Activated CD8-positive, alpha-beta memory T cell treated with anti-CD3 and anti-CD28 coated beads, Interleukin-2, amount 10 ng/mL, durations not matched to agents 7 days and 5 days (primary cell): ENCODE measurements at regions not wholly inside any gene's neighbourhood (a gene's known extent, or its start where the extent isn't known, plus 50 kb on each side); places are given as distances from the start of the nearest gene placed in this dataset.
A peak's percentile ranks its signal among the peaks of the same experiment; 100 is the strongest.

Experiments
- ATAC-seq: fragments of 150-1000 bp; cut with Tn5 transposase; one replicate; pipeline ENCODE4 v1.10.0; 2021; ENCODE audit warnings: moderate library complexity
- CTCF ChIA-PET: fragments of 350-600 bp; sonication (Branson Sonifier 250); formaldehyde crosslinking; loops from one replicate; lab custom pipeline; 2021; ENCODE audit warnings: antibody characterized with exemption; lab: Charles Lee
- DNase-seq: peaks from one replicate; pipeline ENCODE4 v3.0.0-alpha.2; 2020
- H3K27ac Mint-ChIP-seq: one replicate; pipeline ENCODE4 v1.8.0; 2021; ENCODE audit warnings: mild to moderate bottlenecking, mixed read lengths
- H3K27me3 Mint-ChIP-seq: one replicate; pipeline ENCODE4 v1.8.0; 2021; ENCODE audit warnings: mixed read lengths
- H3K36me3 Mint-ChIP-seq: one replicate; pipeline ENCODE4 v1.8.0; 2021; ENCODE audit warnings: mild to moderate bottlenecking, mixed read lengths
- H3K4me1 Mint-ChIP-seq: one replicate; pipeline ENCODE4 v1.8.0; 2021; ENCODE audit warnings: mixed read lengths
- H3K4me3 Mint-ChIP-seq: one replicate; pipeline ENCODE4 v1.8.0; 2021; ENCODE audit warnings: mild to moderate bottlenecking, moderate library complexity, mixed read lengths
- H3K9me3 Mint-ChIP-seq: one replicate; pipeline ENCODE4 v1.8.0; 2022; ENCODE audit warnings: low read depth, mixed read lengths

- no peaks in the 10 kb centered on the region for H3K27me3 Mint-ChIP-seq
- CTCF ChIA-PET = interaction anchor here (1.1 to 4.1 kb wide), 7 partner anchors 11 to 259 kb away, joined by 3 to 28 read pairs (median 9); partner anchors contain the start of gene IER5L
- H3K4me1 Mint-ChIP-seq = peaks cover 53% of the 10 kb centered on the region
Measured at GRCh38 chr9:129237164-129237611, 59.1 kb upstream of the IER5L start.

GRCh38 chr9:129236441-129237145 lies 58.5 kb upstream of the IER5L start:
- ATAC-seq (peak; percentile 30), DNase-seq (no peak)
- Mint-ChIP-seq H3K4me3 (peak overlapping the region; percentile 59), H3K27me3 (no peaks in the 10 kb centered on the region), H3K4me1 (peaks cover 53% of the 10 kb centered on the region), H3K36me3 (peaks cover 3% of the 10 kb centered on the region), H3K9me3 (peaks cover 5% of the 10 kb centered on the region), H3K27ac (peak overlapping the region; percentile 82)
- CTCF ChIA-PET = interaction anchor here (0.7 to 4.1 kb wide), 9 partner anchors 10 to 260 kb away, joined by 3 to 28 read pairs (median 9); partner anchors contain the start of gene IER5L

More at GRCh38 chr9:129237164-129237611, 59.1 kb upstream of the IER5L start:
- peaks cover 5% of the 10 kb centered on the region for H3K9me3 Mint-ChIP-seq
- H3K4me3 Mint-ChIP-seq = peak overlapping the region; percentile 57
- peaks cover 3% of the 10 kb centered on the region for H3K36me3 Mint-ChIP-seq
- peak; percentile 66 for DNase-seq
- peak; percentile 68 for ATAC-seq
- H3K27ac Mint-ChIP-seq = peak overlapping the region; percentile 82

- Mint-ChIP-seq H3K27me3 (no peaks in the 10 kb centered on the region), H3K9me3 (peaks cover 5% of the 10 kb centered on the region), H3K27ac (peak overlapping the region; percentile 77), H3K36me3 (peaks cover 3% of the 10 kb centered on the region), H3K4me3 (peak overlapping the region; percentile 59), H3K4me1 (peaks cover 53% of the 10 kb centered on the region)
- DNase-seq (peak; percentile 88), ATAC-seq (peak; percentile 80)
- CTCF ChIA-PET = interaction anchor here (0.7 to 4.1 kb wide), 6 partner anchors 11 to 97 kb away, joined by 3 to 28 read pairs (median 6); partner anchors contain the start of gene IER5L
Measured at GRCh38 chr9:129235931-129236331, 57.9 kb upstream of the IER5L start.

GRCh38 chr9:129235041-129235930 lies 57.2 kb upstream of the IER5L start:
- peaks cover 5% of the 10 kb centered on the region for H3K9me3 Mint-ChIP-seq
- no peaks in the 10 kb centered on the region for H3K27me3 Mint-ChIP-seq
- CTCF ChIA-PET = interaction anchor here (1.2 to 4.1 kb wide), 4 partner anchors 11 to 61 kb away, joined by 3 to 28 read pairs (median 8); no protein-coding TSS in a partner anchor
- ATAC-seq (no peak), DNase-seq (no peak)
- H3K4me1 Mint-ChIP-seq = peaks cover 49% of the 10 kb centered on the region
- peak overlapping the region; percentile 77 for H3K27ac Mint-ChIP-seq
- peaks cover 3% of the 10 kb centered on the region for H3K36me3 Mint-ChIP-seq
- no peak overlapping the region for H3K4me3 Mint-ChIP-seq

- ATAC-seq (no peak), DNase-seq (no peak)
- Mint-ChIP-seq H3K36me3 (peaks cover 3% of the 10 kb centered on the region), H3K27ac (no peak overlapping the region), H3K27me3 (no peaks in the 10 kb centered on the region), H3K4me3 (no peak overlapping the region), H3K4me1 (peaks cover 47% of the 10 kb centered on the region), H3K9me3 (peaks cover 5% of the 10 kb centered on the region)
- CTCF ChIA-PET = interaction anchor here (1.3 kb wide), 1 partner anchor 103 kb away, joined by 5 read pairs; no protein-coding TSS in a partner anchor
Measured at GRCh38 chr9:129234491-129234890, 56.4 kb upstream of the IER5L start.

GRCh38 chr9:129232839-129233591 lies 55.0 kb upstream of the IER5L start:
- Mint-ChIP-seq H3K4me1 (peaks cover 42% of the 10 kb centered on the region), H3K4me3 (no peak overlapping the region), H3K27me3 (no peaks in the 10 kb centered on the region), H3K36me3 (peaks cover 3% of the 10 kb centered on the region), H3K27ac (no peak overlapping the region), H3K9me3 (peaks cover 5% of the 10 kb centered on the region)
- DNase-seq (no peak), ATAC-seq (no peak)
- CTCF ChIA-PET = interaction anchor here (1.2 to 1.3 kb wide), 2 partner anchors 12 to 102 kb away, joined by 4 to 5 read pairs; no protein-coding TSS in a partner anchor

- H3K27ac Mint-ChIP-seq = no peak overlapping the region
Measured at GRCh38 chr9:129231759-129232158, 53.7 kb upstream of the IER5L start.

GRCh38 chr9:129231022-129231739 lies 53.1 kb upstream of the IER5L start:
- CTCF ChIA-PET = interaction anchor here (1.2 kb wide), 1 partner anchor 10 kb away, joined by 4 read pairs; no protein-coding TSS in a partner anchor
- no peak for DNase-seq
- Mint-ChIP-seq H3K27me3 (no peaks in the 10 kb centered on the region), H3K4me3 (no peak overlapping the region), H3K27ac (no peak overlapping the region), H3K4me1 (peaks cover 28% of the 10 kb centered on the region), H3K9me3 (peaks cover 5% of the 10 kb centered on the region), H3K36me3 (peaks cover 3% of the 10 kb centered on the region)
- ATAC-seq = no peak

More at GRCh38 chr9:129231759-129232158, 53.7 kb upstream of the IER5L start:
- CTCF ChIA-PET = interaction anchor here (1.2 kb wide), 1 partner anchor 10 kb away, joined by 4 read pairs; no protein-coding TSS in a partner anchor
- Mint-ChIP-seq H3K36me3 (peaks cover 3% of the 10 kb centered on the region), H3K4me3 (no peak overlapping the region), H3K4me1 (peaks cover 32% of the 10 kb centered on the region), H3K27me3 (no peaks in the 10 kb centered on the region), H3K9me3 (peaks cover 5% of the 10 kb centered on the region)
- ATAC-seq (no peak), DNase-seq (no peak)

- DNase-seq (no peak), ATAC-seq (no peak)
- H3K4me1 Mint-ChIP-seq = peaks cover 28% of the 10 kb centered on the region
- CTCF ChIA-PET = no interaction called here
- H3K27ac Mint-ChIP-seq = no peak overlapping the region
- H3K4me3 Mint-ChIP-seq = no peak overlapping the region
- H3K27me3 Mint-ChIP-seq = no peaks in the 10 kb centered on the region
- peaks cover 5% of the 10 kb centered on the region for H3K9me3 Mint-ChIP-seq
- H3K36me3 Mint-ChIP-seq = peaks cover 3% of the 10 kb centered on the region
Measured at GRCh38 chr9:129230302-129230701, 52.2 kb upstream of the IER5L start.
